Spleen (tissue), 7 donors: ENCODE measurements at regions not wholly inside any gene's neighbourhood (a gene's known extent, or its start where the extent isn't known, plus 50 kb on each side); places are given as distances from the start of the nearest gene placed in this dataset.

ENCODE experiments used
- POLR2A ChIP-seq, 3 donors: fragments of 450-650 bp; IDR thresholded peaks; one replicate each; pipeline ENCODE4 v1.5.1; 2017; ENCODE audit warnings: antibody characterized with exemption in 3 of 3, mild to moderate bottlenecking in 1 of 3
- POLR2AphosphoS5 ChIP-seq, 3 donors: sonication (generic); formaldehyde crosslinking; IDR thresholded peaks; one replicate each; pipeline ENCODE4 v1.5.1; 2017; ENCODE audit warnings: antibody characterized with exemption in 3 of 3
- TF ChIP-seq, protein P1 (sequence below), 11 experiments: fragments of 200-600 bp in 7 of 11; fragments of 450-650 bp in 4 of 11; sonication (generic) in 4 of 11; IDR thresholded peaks in 8 of 11; conservative IDR thresholded peaks in 3 of 11; 1 replicate in 7 of 11; 2 replicates in 4 of 11; pipeline versions ENCODE4 v1.4.0 to v1.8.0; 2016 to 2021; ENCODE audit warnings: antibody characterized with exemption in 11 of 11, inconsistent platforms in 4 of 11, mild to moderate bottlenecking in 1 of 11
- donor health status: DM: no; HTN: no; CAD: no; lungs with moderate emphysema.
- donor health status: DM: no; HTN: no; CAD: no.
- donor health status: DM: no; HTN: no; CAD: no.

DNA sequence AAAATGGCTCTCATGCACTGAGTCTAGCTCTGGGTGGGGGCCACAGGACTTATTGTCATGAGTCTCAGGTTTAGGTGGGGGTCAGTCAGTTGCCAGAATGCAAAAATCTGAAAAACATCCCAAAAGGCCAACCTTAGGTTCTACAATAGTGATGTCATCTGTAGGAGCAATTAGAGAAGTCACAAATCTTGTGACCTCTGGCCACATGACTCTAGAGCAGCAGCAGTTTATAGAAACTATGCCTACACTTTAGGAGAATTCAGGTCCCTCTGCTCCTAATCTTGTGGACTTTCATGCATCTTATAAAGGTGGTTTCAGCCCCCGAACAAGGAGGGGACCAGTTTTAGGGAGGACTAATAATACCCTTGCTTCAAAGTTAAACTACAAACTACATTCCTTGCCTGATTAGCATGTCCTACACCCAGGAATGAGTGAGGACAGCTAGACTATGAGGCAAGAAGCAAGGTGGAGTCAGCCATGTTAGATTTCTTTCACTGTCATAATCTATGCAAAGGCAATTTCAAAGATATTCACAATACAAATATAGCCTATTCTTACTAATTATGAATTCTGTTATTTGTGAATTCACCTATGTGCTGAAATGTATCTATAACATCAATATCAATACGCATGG is 123.5 kb upstream of the ADCY1 start:
- TF ChIP-seq, protein P1, sequence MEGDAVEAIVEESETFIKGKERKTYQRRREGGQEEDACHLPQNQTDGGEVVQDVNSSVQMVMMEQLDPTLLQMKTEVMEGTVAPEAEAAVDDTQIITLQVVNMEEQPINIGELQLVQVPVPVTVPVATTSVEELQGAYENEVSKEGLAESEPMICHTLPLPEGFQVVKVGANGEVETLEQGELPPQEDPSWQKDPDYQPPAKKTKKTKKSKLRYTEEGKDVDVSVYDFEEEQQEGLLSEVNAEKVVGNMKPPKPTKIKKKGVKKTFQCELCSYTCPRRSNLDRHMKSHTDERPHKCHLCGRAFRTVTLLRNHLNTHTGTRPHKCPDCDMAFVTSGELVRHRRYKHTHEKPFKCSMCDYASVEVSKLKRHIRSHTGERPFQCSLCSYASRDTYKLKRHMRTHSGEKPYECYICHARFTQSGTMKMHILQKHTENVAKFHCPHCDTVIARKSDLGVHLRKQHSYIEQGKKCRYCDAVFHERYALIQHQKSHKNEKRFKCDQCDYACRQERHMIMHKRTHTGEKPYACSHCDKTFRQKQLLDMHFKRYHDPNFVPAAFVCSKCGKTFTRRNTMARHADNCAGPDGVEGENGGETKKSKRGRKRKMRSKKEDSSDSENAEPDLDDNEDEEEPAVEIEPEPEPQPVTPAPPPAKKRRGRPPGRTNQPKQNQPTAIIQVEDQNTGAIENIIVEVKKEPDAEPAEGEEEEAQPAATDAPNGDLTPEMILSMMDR (IDR thresholded peaks at IDR 0.05 in 8 of 11, conservative IDR thresholded peaks at IDR 0.05 in 3 of 11): no peak
- TF ChIP-seq POLR2A (IDR thresholded peaks at IDR 0.05) (no peak), POLR2AphosphoS5 (IDR thresholded peaks at IDR 0.05) (no peak)
